ENCODE measurements at regions not wholly inside any gene's neighbourhood (a gene's known extent, or its start where the extent isn't known, plus 50 kb on each side); places are given as distances from the start of the nearest gene placed in this dataset.

- Histone ChIP-seq H3K4me3 (no peak overlapping the region), H3K9me1 (ENCODE audit: control insufficient read depth, insufficient read depth, low read length) (no peaks in the 10 kb centered on the region), H3K9me3 (replicated peaks; ENCODE audit: control insufficient read depth, insufficient read depth, low read depth, low read length) (no peaks in the 10 kb centered on the region), H4K20me1 (replicated peaks; ENCODE audit: control insufficient read depth, insufficient read depth, low read length) (no peaks in the 10 kb centered on the region), H3K27ac (ENCODE audit: extremely low read depth, low read depth, low read length) (no peak overlapping the region), H3K79me2 (ENCODE audit: control insufficient read depth, insufficient read depth, low read length) (no peaks in the 10 kb centered on the region), H2AFZ (ENCODE audit: low read depth, low read length) (no peak overlapping the region), H3K4me1 (replicated peaks in 1 of 2; ENCODE audit: control insufficient read depth in 2 of 2, insufficient read depth in 2 of 2, low read length in 2 of 2) (no peaks in the 10 kb centered on the region), H3K4me2 (ENCODE audit: insufficient read depth, low read length) (no peak overlapping the region), H3K9ac (ENCODE audit: insufficient read depth in 1 of 2, low read depth in 2 of 2, low read length in 2 of 2) (no peak overlapping the region), H3K27me3 (ENCODE audit: control insufficient read depth in 2 of 2, insufficient read depth in 2 of 2, low read length in 2 of 2) (peaks cover 0 to 55% of the 10 kb centered on the region in 2 experiments; a peak in 2 of 5 replicates), H3K36me3 (ENCODE audit: control insufficient read depth, insufficient read depth, low read length) (no peaks in the 10 kb centered on the region)
- intact Hi-C loops (cut with micrococcal nuclease): no loop called here
- no peak for ATAC-seq
- POLR2A ChIA-PET: no interaction called here
- in situ Hi-C loops (cut with MboI): no loop called here
- CTCF ChIA-PET (ENCODE audit: low intra/inter-chr PET ratio): no interaction called here
- WGBS (ENCODE audit: insufficient coverage, low coverage, missing lambda C conversion rate): 14% methylated on average over 15 of the region's 15 CpGs
- BruUV-seq (replicated peaks): no TSS peak
- no peak for FAIRE-seq
- DNase-seq (ENCODE audit: extremely low read depth in 1 of 4, low spot score in 3 of 4): no peak
- TF ChIP-seq SP2 (IDR thresholded peaks at IDR 0.05; ENCODE audit: extremely low read depth, low read depth, low read length, poor library complexity, severe bottlenecking) (no peak), HMGN3 (IDR thresholded peaks at IDR 0.05; ENCODE audit: borderline replicate concordance, extremely low read depth, insufficient read length, low read depth, low read length) (no peak), ETS2 (tag; IDR thresholded peaks at IDR 0.05; ENCODE audit: borderline replicate concordance, poor library complexity, severe bottlenecking) (no peak), ZSCAN32 (CRISPR knock-in tag; IDR thresholded peaks at IDR 0.05) (no peak), ZBTB34 (CRISPR knock-in tag; IDR thresholded peaks at IDR 0.05) (no peak), ZNF79 (CRISPR knock-in tag; IDR thresholded peaks at IDR 0.05; ENCODE audit: low read depth) (no peak), ZNF253 (CRISPR knock-in tag; conservative IDR thresholded peaks at IDR 0.05) (no peak), ZNF134 (CRISPR knock-in tag; conservative IDR thresholded peaks at IDR 0.05) (no peak), KDM2B (CRISPR knock-in tag; IDR thresholded peaks at IDR 0.05) (no peak), E2F8 (IDR thresholded peaks at IDR 0.05; ENCODE audit: low read depth, partially characterized antibody) (no peak), BCLAF1 (IDR thresholded peaks at IDR 0.05; ENCODE audit: borderline replicate concordance in 1 of 2, control insufficient read depth in 1 of 2, low read depth in 2 of 2, low read length in 1 of 2) (no peak)
- TF ChIP-seq, protein P1, sequence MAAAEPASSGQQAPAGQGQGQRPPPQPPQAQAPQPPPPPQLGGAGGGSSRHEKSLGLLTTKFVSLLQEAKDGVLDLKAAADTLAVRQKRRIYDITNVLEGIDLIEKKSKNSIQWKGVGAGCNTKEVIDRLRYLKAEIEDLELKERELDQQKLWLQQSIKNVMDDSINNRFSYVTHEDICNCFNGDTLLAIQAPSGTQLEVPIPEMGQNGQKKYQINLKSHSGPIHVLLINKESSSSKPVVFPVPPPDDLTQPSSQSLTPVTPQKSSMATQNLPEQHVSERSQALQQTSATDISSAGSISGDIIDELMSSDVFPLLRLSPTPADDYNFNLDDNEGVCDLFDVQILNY (CRISPR knock-in tag; IDR thresholded peaks at IDR 0.05): no peak
Measured at GRCh38 chr2:128600581-128601297, 282.1 kb upstream of the HS6ST1 start.
